SH-SY5Y (cell line): ENCODE measurements at regions not wholly inside any gene's neighbourhood (a gene's known extent, or its start where the extent isn't known, plus 50 kb on each side); places are given as distances from the start of the nearest gene placed in this dataset.

Experiments used
- GATA2 ChIP-seq: IDR thresholded peaks from 2 replicates; pipeline ENCODE4 v1.6.1; 2011; ENCODE audit warnings: mild to moderate bottlenecking, low read depth, low read length
- GATA3 ChIP-seq: IDR thresholded peaks from 2 replicates; pipeline ENCODE4 v1.6.1; 2011; ENCODE audit warnings: low read depth, mild to moderate bottlenecking, low read length, moderate library complexity

GRCh38 chr3:4077950-4078349 lies 225.2 kb upstream of the SETMAR start:
- no peak for TF ChIP-seq GATA2
- TF ChIP-seq GATA3: no peak
